C4-2B (cell line): ENCODE measurements at regions not wholly inside any gene's neighbourhood (a gene's known extent, or its start where the extent isn't known, plus 50 kb on each side); places are given as distances from the start of the nearest gene placed in this dataset.

Experiments used
- ZFX ChIP-seq: fragments of 450-650 bp; IDR thresholded peaks from 2 replicates; pipeline ENCODE4 v1.6.1; 2017
- TF ChIP-seq, protein P1 (sequence below): fragments of 450-650 bp; conservative IDR thresholded peaks from 2 replicates; pipeline ENCODE4 v1.5.1; 2017; ENCODE audit warnings: mild to moderate bottlenecking

- TF ChIP-seq, protein P1, sequence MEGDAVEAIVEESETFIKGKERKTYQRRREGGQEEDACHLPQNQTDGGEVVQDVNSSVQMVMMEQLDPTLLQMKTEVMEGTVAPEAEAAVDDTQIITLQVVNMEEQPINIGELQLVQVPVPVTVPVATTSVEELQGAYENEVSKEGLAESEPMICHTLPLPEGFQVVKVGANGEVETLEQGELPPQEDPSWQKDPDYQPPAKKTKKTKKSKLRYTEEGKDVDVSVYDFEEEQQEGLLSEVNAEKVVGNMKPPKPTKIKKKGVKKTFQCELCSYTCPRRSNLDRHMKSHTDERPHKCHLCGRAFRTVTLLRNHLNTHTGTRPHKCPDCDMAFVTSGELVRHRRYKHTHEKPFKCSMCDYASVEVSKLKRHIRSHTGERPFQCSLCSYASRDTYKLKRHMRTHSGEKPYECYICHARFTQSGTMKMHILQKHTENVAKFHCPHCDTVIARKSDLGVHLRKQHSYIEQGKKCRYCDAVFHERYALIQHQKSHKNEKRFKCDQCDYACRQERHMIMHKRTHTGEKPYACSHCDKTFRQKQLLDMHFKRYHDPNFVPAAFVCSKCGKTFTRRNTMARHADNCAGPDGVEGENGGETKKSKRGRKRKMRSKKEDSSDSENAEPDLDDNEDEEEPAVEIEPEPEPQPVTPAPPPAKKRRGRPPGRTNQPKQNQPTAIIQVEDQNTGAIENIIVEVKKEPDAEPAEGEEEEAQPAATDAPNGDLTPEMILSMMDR: no peak
- TF ChIP-seq ZFX: no peak
Observed at GRCh38 chr16:54585998-54586340, 299.4 kb upstream of the IRX3 start.
